ENCODE measurements at regions not wholly inside any gene's neighbourhood (a gene's known extent, or its start where the extent isn't known, plus 50 kb on each side); places are given as distances from the start of the nearest gene placed in this dataset.
A peak's percentile ranks its signal among the peaks of the same experiment; 100 is the strongest.

- DNase-seq: no peak
These were observed 123.3 kb upstream of the THY1 start for GRCh38 chr11:119545978-119546915.

DNA sequence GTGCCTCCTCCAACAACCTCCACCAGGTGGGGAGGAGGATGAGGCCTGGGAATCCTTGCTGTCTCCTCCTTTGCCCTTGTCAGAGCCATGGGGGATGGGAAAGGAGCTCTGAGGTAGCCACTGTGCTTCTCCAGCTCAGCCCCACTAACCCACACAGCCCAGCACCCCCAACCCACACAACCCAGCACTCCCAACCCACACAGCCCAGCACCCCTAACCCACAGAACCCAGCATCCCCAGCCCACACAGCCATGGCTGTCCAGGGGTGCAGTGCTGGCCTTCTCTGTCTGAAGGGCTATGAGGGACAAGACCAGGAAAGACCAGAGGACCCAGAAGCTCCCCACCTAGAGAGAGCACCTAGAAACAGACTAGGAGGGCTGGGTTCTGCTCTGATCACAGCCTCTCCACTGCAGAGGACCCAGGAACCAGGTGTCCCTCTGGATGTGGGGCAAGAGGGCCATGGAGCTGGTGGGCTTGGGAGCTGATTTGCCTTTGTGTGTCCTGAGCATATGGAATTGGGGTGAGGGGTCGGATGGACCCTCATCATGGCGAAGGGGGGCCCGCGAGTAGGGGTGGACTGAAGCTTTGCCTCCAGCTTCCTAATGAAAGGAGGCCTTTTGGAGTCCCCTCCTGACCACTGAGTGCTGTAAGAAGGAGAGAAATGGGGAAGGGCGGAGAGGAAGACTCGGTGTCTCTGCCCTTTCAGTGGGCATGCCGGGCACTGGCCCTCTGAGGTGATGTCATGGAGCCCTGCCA, 117.6 kb upstream of the THY1 start:
- DNase-seq: no peak

- no peak for DNase-seq
These were observed 116.6 kb upstream of the THY1 start for GRCh38 chr11:119539583-119539982.

DNA sequence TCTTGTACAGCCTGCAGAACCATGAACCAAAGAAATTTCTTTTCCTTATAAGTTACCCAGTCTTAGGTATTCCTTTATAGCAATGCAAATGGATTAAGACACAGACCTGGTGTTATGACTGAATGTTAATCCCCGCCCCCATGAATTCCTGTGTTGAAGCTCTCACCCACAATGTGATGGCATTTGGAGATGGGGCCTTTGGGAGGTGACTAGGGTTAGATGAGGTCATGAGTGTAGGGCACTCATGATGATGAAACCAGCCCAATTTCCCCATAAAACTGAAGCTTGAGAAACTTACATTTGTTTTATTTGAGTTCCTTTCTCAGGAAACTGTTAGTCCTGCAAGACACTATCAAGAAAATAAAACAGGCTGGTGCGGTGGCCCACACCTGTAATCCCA, 115.8 kb upstream of the THY1 start:
- DNase-seq: peak; percentile 63

- DNase-seq: peak; percentile 54
These were observed 114.6 kb upstream of the THY1 start for GRCh38 chr11:119537306-119538253.

- no peak for DNase-seq
These were observed 113.8 kb upstream of the THY1 start for GRCh38 chr11:119536801-119537200.

DNA sequence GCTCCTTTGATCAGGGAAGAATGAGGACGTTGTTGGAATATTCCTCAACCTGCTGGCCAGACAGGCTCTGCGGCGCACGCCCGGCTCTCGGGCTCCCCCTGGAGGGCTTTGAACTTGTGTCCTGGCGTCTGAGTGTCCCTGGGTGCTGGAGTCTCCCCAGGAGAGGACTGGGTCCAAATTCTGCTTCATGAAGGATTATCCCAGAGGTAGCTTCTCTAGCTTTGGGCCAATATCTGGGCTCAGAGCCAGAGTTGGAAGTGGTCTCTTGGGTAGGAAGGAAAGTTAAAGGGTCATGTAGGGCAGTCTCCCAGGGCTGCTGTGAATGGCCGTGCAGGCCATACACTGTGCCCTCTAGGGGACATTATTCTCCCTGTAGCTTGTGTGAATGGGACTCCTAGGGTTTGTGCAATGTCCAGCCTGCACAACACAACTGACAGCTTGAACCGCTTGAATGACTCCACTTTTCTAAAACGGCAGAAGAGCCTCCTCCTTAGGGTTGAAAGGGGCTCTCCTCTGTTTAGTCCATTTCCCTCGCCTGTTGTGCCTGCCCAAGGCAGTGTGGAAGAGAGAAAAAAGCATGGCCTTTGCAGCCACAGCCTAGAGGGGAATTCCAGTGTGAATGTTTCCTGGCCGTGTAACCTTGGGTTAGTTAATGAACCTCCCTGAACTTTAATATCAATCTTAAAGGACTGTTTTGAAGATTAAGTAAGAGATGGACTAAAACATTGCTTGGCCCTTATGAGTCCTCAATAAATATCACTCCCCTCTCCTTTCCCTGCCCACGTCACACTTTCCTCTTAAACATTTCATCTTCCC, 111.2 kb upstream of the THY1 start:
- DNase-seq: peak; percentile 93

DNA sequence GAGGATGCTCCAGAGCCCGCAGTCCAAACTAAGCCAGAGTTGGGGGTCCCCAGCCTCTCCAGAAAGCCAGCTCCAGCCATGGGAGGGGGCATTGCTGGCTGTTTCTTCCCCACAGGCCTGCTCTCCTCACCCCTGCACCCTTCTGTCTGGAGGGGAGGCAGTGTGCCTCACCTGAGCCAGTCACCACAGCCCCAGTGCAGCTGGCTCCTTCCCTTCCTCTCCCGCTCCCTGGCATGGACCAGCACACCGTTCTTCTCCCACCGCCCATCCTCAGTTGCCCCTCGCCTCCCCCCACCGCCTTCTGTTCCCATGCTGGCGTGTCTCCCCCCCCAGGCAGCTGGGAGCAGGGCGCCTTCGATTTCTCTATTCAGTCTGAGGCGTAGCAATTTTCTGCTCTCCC, 110.5 kb upstream of the THY1 start:
- no peak for DNase-seq

- no peak for DNase-seq
These were observed 109.6 kb upstream of the THY1 start for GRCh38 chr11:119532551-119532950.

DNA sequence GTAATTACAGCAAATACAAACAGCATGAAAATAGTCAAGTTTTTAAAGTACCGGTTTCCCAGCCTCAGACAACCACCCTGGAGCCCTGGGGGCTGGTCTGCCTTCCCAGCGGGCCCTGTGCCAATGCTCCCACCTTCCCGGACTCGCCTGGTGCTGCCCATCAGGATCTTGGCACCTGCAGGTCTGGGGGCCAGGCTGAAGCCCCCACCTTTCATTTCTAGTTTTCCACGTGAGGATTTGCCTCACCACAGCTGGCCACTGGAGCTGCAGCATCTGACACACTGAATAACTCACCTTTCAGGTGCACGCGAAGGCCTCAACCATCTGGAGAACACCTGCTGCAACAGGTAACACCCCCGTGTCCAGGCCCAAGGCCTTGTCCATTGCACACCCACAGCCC, 108.7 kb upstream of the THY1 start:
- no peak for DNase-seq

- DNase-seq: no peak
These were observed 108.1 kb upstream of the THY1 start for GRCh38 chr11:119531056-119531455.

- DNase-seq: peak; percentile 60
These were observed 107.5 kb upstream of the THY1 start for GRCh38 chr11:119530509-119530908.

DNA sequence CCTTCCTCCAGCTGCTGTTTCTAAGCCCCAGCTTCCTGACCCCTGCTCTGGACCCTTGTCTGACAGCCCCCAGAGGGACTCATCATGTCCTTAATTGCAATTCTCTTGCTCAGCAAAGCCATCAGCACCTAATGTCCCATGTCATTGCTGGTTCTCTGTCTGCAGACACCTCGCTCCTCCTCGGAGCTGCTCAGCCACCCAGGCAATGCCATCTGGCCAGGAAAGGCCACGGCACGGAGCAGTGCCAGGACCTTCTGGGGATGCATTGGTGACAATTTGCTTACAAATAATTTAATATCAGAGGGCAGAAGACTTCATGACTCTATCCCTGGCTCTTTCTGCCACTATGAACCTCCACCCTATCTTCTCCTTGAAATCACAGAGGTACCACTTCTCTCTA, 107.0 kb upstream of the THY1 start:
- no peak for DNase-seq

GRCh38 chr11:119529063-119529845, 106.3 kb upstream of the THY1 start:
- DNase-seq: no peak

- DNase-seq: no peak
These were observed 102.9 kb upstream of the THY1 start for GRCh38 chr11:119525867-119526196.

DNA sequence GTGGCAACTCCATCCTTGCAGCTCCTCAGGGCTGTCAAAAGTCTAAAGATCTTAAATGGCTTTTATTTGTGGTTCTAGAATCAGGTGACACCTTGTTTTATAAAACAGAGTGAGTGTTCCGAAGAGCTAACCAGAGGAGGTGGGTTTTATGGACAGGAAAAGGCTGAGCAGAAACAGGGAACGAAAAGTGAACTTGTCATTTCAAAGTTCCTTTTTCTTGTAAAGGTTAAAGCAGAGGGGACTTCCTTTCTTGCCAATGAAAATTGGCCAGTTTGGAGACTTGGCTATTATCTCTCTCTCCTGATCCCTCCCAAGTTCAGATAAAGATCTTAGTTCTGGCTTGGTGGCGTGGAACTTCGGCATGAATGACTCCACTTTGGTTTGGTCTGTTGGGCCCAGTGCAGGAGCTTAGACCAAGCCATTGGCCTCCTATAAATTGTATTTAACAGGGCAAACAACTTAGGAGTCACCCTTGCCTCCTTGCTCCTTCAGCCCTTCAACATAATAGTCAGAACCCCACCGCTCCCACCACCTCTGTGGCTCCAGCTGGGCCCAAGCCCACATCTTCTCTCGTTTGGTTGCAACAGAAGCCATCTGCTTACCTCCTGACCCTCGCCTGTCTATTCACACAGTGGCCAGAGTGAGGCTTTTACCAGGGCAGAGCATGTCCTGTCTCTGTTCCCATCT, 102.4 kb upstream of the THY1 start:
- DNase-seq: peak; percentile 56

DNA sequence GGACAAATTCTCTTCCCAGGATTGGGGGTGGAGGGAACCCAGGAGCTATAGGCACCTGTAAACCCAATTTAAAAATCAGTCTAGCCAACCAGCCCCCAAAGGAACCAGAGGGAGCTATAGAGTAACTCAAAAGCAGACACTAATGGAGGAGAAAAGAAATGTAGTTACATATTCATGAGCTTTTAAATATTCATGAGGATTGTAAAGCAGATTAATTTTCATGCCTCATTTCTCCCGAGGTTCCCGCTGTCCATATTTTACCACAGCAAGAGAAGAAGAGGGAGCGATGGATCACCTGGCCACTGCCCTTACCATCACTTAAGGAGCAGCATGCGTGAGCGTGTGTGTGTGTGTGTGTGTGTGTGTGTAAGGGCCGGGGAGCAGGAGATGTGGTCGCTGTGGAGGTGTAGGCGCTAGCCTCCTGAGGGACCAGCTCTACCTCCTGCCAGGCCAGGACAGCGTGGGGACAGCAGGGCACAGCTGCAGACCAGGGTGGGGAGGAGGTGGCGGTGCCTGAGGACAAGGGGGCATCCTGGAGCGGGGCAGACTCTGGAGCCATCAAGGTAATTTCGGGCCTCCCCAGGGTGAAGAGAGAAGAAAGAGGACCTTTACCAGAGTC, 100.7 kb upstream of the THY1 start:
- no peak for DNase-seq

- DNase-seq: no peak
These were observed 99.6 kb upstream of the THY1 start for GRCh38 chr11:119522609-119523008.

GRCh38 chr11:119521551-119521950, 98.6 kb upstream of the THY1 start:
- DNase-seq: no peak

DNA sequence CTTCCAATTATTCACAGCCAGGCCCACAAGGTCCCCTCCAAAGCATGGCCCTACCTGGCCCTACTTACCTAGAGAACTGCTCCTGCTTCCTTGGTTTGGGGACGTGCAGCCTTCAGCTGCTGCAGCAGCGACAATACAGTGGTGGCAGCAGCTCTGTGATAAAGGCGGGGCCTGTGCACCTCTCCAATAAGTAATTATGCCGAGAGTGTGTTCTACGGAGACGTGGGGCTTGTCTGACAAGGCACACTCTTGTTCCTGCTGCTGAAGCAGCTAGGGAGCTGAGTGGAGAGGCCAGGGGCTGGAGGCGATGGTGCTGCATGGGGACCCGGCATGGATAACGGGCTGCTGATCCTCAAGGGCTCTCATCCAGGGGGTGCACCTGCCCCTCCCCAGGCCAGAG, 98.0 kb upstream of the THY1 start:
- no peak for DNase-seq
